Testis (tissue), 2 donors: ENCODE measurements at regions not wholly inside any gene's neighbourhood (a gene's known extent, or its start where the extent isn't known, plus 50 kb on each side); places are given as distances from the start of the nearest gene placed in this dataset.

Source experiments
- DNase-seq: peaks from one replicate; pipeline ENCODE4 v3.0.0-alpha.2; 2019
- H3K27ac ChIP-seq, 2 donors: fragments of 200-600 bp; sonication (generic); one replicate each; pipeline ENCODE4 v1.5.1; 2019
- H3K27me3 ChIP-seq: fragments of 200-600 bp; sonication (generic); one replicate; pipeline ENCODE4 v1.5.1; 2019
- H3K36me3 ChIP-seq: fragments of 200-600 bp; sonication (generic); one replicate; pipeline ENCODE4 v1.5.1; 2017; ENCODE audit warnings: low read depth; ENCODE audit errors: missing control alignments
- H3K4me1 ChIP-seq: fragments of 200-600 bp; sonication (generic); one replicate; pipeline ENCODE4 v1.5.1; 2019
- H3K4me3 ChIP-seq, 2 donors: fragments of 200-600 bp; sonication (generic); one replicate each; pipeline ENCODE4 v1.5.1; 2017 to 2019
- H3K9me3 ChIP-seq: fragments of 200-600 bp; sonication (generic); one replicate; pipeline ENCODE4 v1.5.1; 2017
- CTCF ChIP-seq, 3 experiments: fragments of 450-650 bp in 2 of 3; fragments of 200-600 bp in 1 of 3; sonication (generic) in 1 of 3; IDR thresholded peaks; one replicate each; pipeline ENCODE4 v1.5.1; 2016 to 2019; ENCODE audit warnings: antibody characterized with exemption in 3 of 3, mild to moderate bottlenecking in 2 of 3, moderate library complexity in 1 of 3
- POLR2A ChIP-seq: fragments of 450-650 bp; IDR thresholded peaks from one replicate; pipeline ENCODE4 v1.6.1; 2017; ENCODE audit warnings: antibody characterized with exemption, mild to moderate bottlenecking, moderate library complexity
- WGBS, 2 donors: methylation state at CpG; one replicate each; pipeline ENCODE4 v1.1.5; 2018; 5-methylcytosine and 5-hydroxymethylcytosine counted together
- intact Hi-C: fragments of 100-400 bp; cut with DNase I; formaldehyde crosslinking; loops from one replicate; pipeline ENCODE4 v1.15.1; 2023; ENCODE audit warnings: low total_unique reads

- no peaks in the 10 kb centered on the region for H3K4me1 ChIP-seq
- TF ChIP-seq CTCF (IDR thresholded peaks at IDR 0.05) (no peak), POLR2A (no peak)
- WGBS, 2 donors: 67 to 100% methylated on average over 1 of the region's 1 CpG
Observed at GRCh38 chr15:62406305-62406891, 241.3 kb upstream of the C2CD4B start.

DNA sequence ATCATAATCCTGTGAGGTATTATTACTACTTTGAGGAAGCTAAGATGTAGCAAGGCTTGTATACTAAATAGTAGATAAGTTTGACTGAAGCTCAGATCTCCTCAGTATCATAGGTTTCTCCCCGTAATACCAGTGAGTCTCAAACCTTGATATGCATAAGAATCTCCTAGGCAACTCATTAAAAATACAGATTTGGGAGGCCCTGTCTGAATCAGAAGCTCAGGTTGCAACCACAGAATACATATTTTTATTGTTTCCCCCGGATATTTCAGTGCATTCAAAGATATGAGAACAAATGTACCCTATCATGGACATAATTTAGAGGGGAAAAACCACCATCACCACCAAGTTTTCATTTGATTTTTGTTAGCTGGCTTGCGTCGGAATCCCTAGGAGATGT is 242.1 kb upstream of the C2CD4B start:
- TF ChIP-seq CTCF (IDR thresholded peaks at IDR 0.05): no peak
- no peak for TF ChIP-seq POLR2A
- Histone ChIP-seq H3K36me3 (no peaks in the 10 kb centered on the region), H3K27me3 (no peaks in the 10 kb centered on the region), H3K9me3 (no peaks in the 10 kb centered on the region), H3K4me3 (no peak overlapping the region), H3K27ac (no peak overlapping the region), H3K4me1 (no peaks in the 10 kb centered on the region)
- 90 to 95% methylated on average over 4 of the region's 4 CpGs for WGBS, 2 donors
- no peak for DNase-seq
- intact Hi-C loops: no loop called here

More at GRCh38 chr15:62406305-62406891, 241.3 kb upstream of the C2CD4B start:
- DNase-seq: no peak
- Histone ChIP-seq H3K4me3 (no peak overlapping the region), H3K27me3 (no peaks in the 10 kb centered on the region), H3K9me3 (no peaks in the 10 kb centered on the region), H3K36me3 (no peaks in the 10 kb centered on the region), H3K27ac (no peak overlapping the region)
- intact Hi-C loops: no loop called here

DNA sequence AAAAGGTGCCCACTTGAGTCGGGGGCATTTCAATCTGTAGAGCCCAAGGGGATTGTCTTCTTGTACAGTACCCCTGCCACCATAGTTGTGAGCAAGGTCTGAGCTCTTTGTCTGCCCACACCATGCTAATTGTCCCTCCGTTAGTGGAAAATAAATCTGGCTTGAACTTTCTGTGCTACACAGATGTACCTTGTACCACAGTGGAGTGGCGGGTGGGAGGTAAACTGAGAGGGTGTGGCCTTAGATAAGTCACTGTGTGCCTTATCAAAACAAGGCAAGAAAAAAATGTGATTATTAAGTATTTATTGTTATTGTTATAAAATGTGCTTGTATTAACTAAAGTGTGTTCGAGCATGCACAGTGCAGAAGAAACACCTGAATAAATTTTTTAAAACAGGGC is 242.9 kb upstream of the C2CD4B start:
- H3K4me3 ChIP-seq: no peak overlapping the region
- TF ChIP-seq CTCF (IDR thresholded peaks at IDR 0.05): no peak
- no peak for TF ChIP-seq POLR2A
- no peaks in the 10 kb centered on the region for H3K9me3 ChIP-seq
- no peaks in the 10 kb centered on the region for H3K4me1 ChIP-seq
- WGBS, 2 donors: 71 to 83% methylated on average over 4 of the region's 4 CpGs
- H3K36me3 ChIP-seq: no peaks in the 10 kb centered on the region
- H3K27ac ChIP-seq: no peak overlapping the region
- DNase-seq: no peak
- intact Hi-C loops: no loop called here
- H3K27me3 ChIP-seq: no peaks in the 10 kb centered on the region

DNA sequence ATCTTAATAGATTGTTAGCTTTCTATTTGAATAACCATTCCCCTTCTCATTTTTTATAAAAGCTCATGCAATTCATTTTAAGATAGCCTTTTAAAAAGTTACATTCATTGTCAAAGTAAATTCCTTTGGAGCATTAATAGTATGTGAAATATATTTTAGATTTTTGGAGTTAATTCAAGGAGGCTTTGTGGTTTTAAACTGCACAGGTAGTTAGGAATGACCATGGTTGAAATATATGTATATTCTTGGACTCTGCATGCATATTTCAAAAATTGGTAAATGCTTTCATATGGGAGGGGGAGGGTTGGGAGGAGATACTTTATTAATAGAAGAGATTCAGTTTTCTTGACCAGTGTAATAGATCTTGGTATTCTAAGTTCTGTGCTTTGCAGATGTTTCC is 244.4 kb upstream of the C2CD4B start:
- H3K4me3 ChIP-seq: no peak overlapping the region
- no peaks in the 10 kb centered on the region for H3K4me1 ChIP-seq
- DNase-seq: no peak
- H3K36me3 ChIP-seq: no peaks in the 10 kb centered on the region
- intact Hi-C loops: no loop called here
- no peaks in the 10 kb centered on the region for H3K9me3 ChIP-seq
- TF ChIP-seq CTCF (IDR thresholded peaks at IDR 0.05) (no peak), POLR2A (no peak)
- H3K27me3 ChIP-seq: no peaks in the 10 kb centered on the region
- H3K27ac ChIP-seq: no peak overlapping the region

GRCh38 chr15:62412686-62413085 is 247.6 kb upstream of the C2CD4B start:
- Histone ChIP-seq H3K27me3 (no peaks in the 10 kb centered on the region), H3K36me3 (no peaks in the 10 kb centered on the region), H3K4me1 (no peaks in the 10 kb centered on the region), H3K27ac (no peak overlapping the region), H3K9me3 (no peaks in the 10 kb centered on the region), H3K4me3 (no peak overlapping the region)
- 67 to 69% methylated on average over 5 of the region's 5 CpGs for WGBS, 2 donors
- no peak for TF ChIP-seq CTCF (IDR thresholded peaks at IDR 0.05)
- no peak for TF ChIP-seq POLR2A
- DNase-seq: no peak
- intact Hi-C loops: no loop called here
